MV-4-11 (cell line): ENCODE measurements at regions not wholly inside any gene's neighbourhood (a gene's known extent, or its start where the extent isn't known, plus 50 kb on each side); places are given as distances from the start of the nearest gene placed in this dataset.
A peak's percentile ranks its signal among the peaks of the same experiment; 100 is the strongest.

ENCODE experiments used
- DNase-seq: peaks from one replicate; lab custom pipeline; 2025; lab: John Stamatoyannopoulos, UW

DNA sequence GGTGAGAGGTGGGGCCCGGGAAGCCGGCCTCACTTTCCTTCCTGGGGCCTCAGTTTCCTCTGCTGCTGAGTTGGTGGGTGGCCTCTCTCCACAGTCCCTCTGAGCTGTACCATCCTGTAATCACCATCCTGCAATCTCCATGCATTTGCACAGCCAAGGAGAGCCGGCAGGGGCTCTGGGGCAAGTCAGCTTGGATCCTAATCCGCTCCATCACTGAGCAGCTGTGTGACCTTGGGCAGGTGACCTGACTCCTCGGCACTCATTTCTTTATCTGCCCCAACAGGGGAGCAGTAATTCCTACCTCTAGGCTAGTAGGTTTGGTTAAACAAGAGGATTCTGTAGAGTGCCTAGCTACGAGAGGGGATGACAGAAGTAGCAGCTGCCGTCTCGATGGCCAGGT lies 88.2 kb upstream of the ZNF618 start:
- no peak for DNase-seq

DNA sequence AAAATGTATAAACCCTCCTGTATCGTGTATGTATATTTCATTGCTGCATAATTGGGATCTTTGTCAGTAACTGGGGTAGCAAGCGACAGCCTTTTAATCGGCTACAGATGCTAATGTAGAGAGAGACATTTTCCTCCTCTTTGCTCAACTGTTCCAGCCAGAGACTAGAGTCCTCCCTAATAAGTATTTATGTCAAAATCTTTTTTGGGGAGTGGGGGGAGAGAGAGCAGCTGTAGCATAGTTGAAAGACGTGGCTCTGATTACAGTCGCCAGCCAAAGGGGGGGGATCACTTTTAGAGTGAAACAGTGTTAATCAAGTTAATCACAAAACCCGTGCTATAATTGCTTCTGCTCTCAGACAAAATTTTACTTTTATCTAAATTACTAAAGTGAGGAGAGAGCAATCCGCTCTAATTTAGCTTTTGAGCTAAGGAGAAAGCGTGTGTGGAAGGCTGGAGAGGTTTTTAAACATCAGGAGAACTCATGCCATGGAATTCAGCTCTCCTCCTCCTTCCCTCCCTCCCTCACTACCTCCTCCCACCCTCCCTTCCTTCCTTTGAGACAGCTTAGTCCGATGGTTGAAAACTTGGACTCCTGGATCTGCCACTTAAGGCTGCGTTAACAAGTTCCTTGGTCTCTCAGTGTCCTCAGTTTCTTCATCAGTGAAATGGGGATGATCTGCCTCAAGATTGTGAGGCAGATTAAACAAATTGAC lies 87.3 kb upstream of the ZNF618 start:
- DNase-seq, result no peak

DNA sequence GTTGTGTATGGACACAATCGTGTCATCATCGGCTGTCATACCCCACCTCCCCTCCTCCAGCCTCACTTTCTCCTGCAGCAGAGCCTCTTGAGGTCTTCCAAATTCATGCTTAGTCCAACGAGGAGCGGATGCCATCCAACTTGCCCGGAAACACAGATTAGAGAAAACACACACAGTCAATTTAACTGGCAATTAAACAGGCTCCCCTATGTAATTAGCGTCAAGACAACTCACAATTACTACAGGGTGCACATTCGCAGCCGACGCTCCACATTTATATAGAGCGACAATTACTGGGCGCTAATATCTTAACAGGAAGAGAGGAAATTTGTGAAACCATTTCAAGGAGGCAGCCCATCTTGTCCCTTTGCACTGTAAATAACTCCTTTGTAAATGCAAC lies 86.0 kb upstream of the ZNF618 start:
- DNase-seq, result no peak

DNA sequence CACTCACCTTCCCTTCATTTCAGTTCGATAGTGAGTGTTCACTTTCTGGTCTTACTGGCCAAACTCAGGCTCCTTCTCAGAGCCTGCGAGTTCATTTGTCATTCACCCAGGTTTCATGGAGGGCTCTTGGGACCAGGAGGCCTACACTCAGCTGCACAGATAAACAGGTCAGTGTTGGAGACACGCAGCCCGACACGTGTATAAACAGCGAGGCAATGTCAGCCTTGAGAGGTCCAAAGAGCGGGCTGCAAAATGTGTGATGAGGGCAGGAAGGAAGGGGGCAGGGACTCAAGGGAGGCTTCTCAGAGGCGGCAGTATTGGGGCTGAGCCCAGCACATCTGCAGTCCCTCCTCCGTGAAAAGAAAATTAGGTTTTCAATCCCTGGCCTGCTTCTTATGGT lies 82.6 kb upstream of the ZNF618 start:
- DNase-seq, result no peak

DNA sequence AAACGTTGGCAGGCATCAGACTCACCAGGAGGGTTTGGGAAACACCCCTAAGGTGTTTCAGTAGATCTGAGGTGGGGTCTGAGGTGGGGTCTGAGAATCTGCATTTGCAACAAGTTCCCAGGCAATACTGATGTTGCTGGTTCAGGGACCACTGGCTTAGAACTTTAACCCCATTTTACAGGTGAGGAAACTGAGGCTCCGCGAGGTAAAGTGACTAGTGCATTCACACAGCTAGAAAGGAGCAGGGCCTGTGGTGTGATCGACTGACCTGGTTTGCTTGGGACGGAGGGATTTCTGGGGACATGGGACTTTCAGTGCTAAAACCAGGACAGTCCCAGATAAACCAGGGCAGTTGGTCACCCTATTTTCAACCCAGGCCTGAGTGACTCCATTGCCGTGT lies 81.4 kb upstream of the ZNF618 start:
- no peak for DNase-seq

DNA sequence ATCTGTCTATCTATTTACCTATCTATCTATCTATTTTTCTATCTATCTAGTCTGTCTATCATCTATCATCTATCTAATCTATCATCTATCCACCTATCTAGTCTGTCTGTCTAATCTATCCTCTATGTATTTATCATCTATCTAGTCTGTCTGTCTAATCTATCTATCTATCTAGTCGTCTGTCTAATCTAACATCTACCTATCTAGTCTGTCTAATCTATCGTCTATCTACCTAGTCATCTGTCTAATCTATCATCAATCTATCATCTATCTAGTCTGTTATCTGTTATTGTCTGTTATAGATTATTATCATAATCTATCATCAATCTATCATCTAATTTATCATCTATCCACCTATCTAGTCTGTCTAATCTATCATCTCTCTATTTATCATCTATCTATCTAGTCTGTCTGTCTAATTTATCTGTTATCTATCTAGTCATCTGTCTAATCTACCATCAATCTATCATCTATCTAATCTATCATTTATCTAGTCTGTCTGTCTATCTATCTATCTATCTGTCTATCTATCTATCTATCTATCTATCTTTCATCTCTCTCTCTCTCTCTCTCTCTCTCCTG lies 80.2 kb upstream of the ZNF618 start:
- DNase-seq, result no peak

DNA sequence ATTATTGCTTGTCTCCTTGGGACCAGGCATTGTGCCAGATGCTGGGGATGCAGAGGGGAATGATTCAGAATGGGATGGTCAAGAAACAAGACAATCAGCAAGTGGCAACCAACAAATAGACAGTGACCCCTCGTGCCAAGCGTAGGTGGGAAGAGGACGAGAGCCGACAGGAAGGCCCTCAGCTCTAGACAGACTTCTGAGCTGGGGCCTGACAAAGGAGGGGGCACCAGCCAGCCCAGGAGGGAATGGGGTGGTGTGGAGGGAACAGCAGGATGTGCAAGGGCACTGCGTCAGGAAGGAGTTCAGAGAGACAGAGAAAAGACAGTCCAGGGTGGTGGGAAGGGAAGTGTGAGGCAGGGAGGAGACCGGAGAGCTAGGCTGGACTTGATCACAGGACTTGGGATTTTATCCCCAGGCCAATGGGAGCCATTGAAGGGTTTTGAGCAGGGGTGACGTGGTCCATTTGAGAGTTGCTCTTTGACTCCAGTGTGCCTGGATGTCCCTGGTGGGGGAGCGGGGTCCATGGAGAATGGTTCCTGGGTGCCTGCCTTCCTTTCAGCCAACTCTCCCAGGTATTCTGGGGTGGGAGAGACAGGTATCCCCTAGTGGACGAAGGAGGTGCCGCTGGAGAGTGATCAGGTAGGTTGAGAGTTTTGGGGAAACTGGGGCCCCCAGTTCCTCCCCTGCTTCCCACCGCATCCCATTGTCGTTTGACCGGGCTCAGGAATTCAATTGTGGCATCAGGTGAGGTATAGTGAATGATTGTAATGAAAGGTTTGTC lies 79.3 kb upstream of the ZNF618 start:
- no peak for DNase-seq

DNA sequence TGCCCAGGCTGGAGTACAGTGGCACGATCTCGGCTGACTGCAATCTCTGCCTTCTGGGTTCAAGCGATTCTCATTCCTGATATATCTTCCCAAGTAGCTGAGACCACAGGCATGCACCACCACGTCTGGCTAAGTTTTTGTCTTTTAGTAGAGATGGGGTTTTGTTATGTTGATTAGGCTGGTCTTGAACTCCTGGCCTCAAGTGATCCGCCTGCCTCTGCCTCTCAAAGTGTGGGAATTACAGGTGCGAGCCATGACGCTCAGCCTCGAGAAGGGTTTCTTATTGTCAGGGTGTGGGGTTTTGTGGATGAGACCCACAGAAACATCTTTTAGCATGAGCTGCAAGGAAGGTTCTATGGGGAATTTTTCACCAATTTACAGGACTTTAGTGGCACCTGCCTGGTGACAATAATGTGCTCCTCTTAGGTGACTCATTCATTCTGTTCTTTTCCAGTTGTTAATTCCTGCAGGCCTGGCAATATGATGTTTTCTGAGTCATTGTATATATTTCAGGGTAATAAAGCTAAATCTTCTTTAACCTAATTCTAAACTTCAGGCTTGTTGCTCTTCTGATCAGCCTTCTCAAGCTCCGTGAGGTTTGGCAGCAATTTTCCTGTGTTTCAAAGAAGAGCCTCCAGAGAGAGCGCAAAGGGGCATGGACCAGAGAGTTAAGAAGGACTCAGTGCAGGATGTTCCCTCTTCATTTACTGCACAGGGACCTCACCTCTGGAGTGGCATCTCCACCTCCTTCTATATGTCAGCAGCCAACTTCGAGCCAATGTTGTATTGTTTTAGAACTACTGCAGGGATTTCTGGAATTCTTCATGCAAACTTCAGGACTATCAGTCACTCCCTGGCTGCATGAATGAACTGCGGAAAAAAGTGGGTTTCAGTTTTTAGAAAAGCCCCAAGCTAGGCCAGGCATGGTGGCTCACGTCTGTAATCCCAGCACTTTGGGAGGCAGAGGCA lies 77.8 kb upstream of the ZNF618 start:
- no peak for DNase-seq

DNA sequence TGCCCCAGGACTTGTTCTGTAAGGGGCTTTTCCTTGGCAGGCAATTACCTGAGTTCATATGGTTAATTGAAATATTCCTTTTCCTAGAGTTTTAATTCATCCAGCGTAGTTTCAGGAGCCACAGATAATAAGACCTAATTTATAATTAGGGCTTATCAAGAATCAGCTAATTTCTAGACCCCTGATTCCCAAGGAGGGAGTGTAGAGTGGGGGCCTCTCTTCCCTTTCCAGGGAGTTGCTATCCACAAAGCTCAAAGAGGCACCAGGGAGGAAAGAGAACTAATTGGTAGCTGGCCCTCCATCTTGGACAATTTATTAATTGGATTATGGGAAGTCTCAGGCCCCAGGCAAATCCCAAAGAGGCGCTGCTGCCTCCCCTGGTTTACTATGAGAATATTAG lies 75.8 kb upstream of the ZNF618 start:
- DNase-seq, result no peak

DNA sequence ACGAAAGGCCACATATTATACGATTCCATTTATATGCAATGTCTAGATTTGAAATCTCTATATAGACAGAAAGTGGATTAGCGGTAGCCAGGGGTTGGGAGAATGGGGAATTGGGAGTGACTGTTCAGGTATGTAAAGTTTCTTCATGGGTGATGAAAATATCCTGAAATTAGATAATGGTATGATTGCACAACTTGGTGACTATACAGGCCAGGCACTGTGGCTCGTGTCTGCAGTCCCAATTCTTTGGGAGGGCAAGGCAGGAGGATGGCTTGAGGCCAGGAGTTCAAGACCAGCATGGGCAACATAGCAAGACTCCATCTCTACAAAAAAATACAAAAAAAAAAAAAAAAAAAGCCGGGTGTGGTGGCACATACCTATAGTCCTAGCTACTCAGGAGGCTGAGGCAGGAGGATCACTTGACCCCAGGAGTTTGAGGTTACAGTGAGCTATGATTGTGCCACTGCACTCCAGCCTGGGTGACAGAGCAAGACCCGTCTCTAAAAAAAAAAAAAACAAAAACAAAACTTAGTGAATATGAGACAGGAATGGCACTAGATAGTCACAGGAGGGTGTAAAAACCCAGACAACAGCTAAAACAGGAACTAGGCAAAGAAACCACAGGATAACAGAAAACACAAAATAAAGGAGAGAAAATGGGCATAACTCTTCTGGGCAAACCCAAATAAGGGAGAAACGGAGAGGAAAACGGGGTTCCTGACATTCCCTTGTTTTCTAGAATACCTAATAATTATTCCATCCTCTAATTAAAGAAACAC lies 72.1 kb upstream of the ZNF618 start:
- peak; percentile 57 for DNase-seq

DNA sequence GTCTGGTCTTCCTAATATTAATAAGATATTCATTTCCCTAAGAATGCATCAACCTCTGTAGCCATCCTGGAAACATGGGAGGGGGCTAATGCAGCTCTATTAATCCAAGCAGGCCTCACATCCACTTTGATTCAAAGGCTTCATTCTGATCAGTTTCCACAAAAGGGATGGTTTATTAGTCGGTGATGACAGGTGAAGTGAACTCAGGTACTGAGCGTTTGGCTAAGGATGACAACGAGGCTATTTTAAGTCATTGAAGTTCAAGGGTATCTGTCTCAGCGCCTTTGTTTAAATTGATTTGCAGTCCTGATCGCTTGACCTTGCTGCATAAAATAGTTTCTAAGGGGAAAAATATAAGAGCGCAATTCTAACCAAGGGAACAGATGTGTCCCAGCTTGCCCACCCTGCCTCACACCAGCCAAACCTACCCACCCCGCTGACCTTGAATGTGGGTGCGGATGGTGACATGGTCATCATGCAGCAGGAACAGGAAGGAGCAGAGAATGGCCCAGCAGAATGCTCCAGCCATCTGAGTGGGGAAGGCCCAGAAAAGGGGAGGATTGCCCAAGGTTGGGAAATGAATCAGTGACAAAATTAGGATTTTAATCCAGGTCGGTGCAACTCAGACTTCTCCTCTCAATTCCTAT lies 70.5 kb upstream of the ZNF618 start:
- DNase-seq, result no peak

DNA sequence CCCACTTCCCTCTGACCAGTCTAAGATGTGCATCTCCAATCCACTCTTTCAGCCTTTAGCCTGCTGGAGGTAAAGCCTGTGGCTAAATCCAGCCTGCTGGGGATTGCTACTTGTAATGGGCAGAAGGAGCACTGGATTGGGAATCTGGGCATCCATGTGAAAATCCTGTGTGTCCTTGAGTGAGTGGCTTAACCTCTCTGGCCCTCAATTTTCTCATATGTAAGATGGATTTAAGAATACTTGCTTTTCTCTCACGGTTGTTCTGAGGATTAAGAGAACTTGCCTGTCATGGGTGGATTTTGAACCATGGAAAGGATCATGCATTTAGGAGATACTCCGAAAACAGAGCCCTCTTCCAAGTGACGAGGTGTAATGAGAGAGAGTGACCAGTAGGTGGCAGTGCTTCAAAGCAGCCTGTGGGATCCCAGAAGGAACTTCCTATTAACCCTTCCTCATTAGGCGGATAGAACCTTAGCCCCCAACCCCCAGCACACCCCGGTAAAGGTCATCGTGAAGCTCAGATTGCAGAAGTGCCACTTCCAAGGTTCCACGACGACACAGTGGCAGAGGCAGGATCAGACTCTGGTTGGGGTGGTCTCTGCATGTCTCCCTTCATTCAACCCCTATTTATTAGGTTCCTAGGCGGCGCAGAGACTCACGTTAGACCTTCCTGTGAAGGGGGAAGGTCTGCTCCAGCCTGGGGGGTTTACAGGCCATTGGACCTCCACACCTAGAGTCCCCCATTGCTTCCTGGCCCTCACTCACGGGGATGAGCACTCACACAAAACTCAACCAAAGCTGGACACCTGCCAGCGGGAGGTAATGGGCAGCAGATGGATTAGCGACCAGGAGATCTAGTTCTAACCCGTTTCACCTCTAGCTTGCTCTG lies 68.7 kb upstream of the ZNF618 start:
- DNase-seq, result peak; percentile 73

DNA sequence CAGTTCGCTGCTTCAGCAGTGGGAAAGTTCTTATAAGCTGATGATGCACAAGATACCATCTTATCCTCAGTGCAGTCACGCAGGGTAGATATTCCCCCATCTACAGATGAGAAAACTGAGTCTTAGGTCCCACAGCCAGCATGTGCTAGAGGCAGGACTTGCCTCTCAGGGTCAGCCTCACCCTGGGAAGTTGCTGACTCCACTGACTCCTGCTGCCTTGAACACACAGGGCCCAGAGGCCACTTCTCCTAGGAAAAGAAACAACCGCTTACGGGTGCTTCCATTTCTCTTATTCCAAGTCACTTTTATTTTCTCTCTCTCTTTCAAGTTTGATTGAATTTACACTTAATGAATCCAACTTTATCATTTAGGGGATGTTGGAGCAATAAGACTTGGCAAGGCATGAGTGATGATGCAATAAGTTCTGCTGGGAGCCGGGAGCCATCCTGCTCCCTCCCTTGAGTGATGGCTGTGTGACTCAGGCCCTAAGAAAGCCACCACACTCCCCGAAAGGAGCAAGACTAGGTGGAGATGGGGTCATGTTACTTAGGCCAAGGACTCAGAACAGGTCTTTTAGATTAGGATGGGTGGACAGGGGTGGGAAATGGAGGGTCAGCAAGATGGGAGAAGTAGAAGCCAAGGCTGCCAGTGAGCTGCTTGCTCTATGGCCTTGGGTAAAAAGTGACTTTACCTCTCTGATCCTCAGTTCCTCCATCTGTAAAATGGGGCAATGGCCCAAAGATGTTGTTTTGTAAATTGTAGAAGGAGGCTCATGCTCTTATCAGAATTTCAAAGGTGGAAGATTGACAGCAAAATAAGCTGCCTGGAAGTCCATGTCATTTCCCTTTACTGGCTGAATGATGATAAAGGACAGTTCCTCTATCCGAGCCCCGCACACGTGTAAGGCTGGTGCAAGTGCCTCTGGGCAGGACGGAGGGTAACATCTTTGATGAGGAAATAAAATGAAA lies 67.4 kb upstream of the ZNF618 start:
- DNase-seq, result peak; percentile 61

DNA sequence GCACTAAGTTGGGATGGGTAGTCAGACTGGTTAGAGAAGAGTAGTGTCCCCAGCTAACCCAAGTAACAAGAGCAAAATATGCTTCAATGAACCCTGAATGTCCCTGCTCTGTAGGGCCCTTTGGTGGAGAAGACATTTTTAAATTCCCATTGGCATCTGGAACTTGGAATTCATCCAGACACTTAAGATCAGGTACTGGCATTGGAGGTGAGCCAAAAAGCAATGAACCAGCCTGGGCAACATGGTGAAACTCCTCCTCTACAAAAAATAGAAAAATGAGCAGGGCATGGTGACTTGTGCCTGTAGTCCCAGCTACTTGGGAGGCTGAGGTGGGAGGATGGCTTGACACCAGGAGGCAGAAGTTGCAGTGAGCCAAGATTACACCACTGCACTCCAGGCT lies 58.9 kb upstream of the ZNF618 start:
- DNase-seq, result no peak

DNA sequence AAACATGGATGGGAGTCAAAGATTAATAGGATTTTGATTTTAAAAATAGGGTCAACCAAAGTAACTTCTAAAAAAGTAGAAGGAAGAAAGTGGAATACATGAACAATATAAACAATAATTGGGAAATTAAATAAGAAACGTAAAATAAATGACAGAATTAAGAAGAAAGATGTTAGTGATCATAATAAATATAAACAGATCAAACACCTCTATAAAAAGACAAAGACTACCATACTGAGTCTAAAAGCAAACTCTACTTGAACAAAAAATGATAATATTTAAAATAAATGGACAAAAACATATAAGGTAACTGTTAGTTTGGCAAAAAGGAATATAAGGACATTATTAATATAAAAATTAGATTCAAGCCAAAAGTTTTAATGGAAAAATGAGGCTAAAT lies 57.7 kb upstream of the ZNF618 start:
- no peak for DNase-seq

DNA sequence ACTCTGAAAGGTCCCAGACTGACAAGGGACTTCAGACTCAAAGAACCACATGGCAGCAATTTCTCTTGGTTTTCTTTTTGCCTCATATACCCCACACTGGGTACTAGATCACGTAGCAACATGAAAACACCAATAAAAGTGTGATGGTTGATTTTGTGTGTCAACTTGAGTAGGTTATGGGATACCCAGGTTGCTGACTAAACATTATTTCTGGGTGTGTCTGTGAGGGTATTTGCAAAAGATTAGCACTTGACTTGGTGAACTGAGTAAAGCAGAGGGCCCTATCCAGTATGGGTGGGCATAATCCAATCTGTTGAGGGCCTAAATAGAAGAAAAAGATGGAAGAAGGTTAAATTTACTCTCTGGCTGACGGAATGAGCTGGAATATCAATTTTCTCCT lies 53.8 kb upstream of the ZNF618 start:
- no peak for DNase-seq

DNA sequence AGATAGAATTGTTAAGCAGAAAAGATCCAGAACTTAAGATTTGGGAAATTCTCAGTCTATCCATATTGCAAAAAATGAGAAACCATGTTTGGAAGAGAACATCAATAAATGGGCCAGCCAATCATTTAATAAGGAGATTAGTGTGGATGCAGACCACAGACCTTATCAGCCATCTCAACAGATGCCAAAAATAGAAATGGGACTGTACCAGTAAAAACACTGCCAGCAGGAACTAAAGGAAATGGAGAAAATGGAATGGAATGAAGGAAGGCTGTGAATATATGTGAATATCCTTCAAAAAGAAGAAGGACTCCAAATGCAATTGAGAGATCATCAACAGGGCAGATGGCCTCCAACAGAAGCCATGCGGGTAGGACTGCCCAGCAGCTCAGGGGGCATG lies 52.7 kb upstream of the ZNF618 start:
- DNase-seq, result no peak
